ENCODE measurements at regions not wholly inside any gene's neighbourhood (a gene's known extent, or its start where the extent isn't known, plus 50 kb on each side); places are given as distances from the start of the nearest gene placed in this dataset.

DNA sequence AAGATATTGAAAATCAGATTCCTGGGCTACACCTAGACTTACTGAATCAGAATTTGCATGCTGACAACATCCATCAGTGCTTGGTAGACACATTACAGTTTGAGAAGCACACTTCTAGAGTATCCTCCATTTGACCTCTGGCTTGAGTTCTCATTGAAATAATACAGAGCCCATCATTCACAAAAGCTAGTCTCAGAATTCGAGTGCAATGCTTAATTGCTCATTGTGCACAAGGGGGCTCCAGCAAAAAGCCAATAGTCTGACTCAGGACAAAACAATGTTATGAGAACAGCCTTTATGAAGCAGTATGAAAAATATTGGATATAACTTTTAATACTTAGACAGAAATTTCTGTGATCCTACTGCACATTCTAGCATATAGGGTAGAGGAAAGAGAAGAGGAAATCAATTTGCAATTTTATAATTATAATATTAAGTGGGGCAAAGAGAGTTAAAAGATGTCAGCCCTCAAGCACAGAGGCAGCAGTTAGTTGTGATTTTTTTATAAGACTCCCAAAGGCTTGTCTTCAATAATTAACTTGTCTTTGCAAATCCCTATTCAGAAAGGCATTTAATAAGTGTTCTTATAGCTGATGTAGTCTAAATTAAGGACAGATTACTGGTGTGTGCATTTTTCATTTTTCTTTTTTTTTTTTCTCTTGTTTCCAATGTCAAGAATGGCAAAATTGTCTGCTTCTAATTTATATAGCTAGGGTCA lies 105.8 kb upstream of the ANK3 start:
- no peaks in the 10 kb centered on the region for H3K27me3 Mint-ChIP-seq
- TF ChIP-seq, protein P1, sequence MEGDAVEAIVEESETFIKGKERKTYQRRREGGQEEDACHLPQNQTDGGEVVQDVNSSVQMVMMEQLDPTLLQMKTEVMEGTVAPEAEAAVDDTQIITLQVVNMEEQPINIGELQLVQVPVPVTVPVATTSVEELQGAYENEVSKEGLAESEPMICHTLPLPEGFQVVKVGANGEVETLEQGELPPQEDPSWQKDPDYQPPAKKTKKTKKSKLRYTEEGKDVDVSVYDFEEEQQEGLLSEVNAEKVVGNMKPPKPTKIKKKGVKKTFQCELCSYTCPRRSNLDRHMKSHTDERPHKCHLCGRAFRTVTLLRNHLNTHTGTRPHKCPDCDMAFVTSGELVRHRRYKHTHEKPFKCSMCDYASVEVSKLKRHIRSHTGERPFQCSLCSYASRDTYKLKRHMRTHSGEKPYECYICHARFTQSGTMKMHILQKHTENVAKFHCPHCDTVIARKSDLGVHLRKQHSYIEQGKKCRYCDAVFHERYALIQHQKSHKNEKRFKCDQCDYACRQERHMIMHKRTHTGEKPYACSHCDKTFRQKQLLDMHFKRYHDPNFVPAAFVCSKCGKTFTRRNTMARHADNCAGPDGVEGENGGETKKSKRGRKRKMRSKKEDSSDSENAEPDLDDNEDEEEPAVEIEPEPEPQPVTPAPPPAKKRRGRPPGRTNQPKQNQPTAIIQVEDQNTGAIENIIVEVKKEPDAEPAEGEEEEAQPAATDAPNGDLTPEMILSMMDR (IDR thresholded peaks at IDR 0.05; ENCODE audit: unreplicated experiment): no peak

DNA sequence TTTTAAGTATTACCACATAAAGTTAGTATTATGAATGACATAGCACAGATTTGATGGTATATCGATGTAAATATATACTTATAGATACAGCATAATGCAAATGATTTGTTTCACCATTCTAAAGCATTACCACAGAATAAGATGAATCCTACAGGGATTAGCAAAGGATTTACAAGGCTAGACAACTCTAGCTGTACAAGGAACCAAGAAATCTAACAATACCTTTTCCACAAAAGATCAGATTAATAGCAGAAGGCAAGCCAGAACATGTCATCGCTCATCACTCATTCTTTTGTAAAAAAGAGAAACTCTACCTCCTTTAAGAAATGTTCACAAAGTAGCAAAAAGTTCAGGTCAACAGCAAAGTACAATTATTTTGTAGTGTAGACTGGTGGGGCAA lies 105.1 kb upstream of the ANK3 start:
- no peaks in the 10 kb centered on the region for H3K36me3 Mint-ChIP-seq (ENCODE audit: insufficient read depth)
- DNase-seq (ENCODE audit: low spot score, unreplicated experiment): no peak
- H3K9me3 Mint-ChIP-seq (ENCODE audit: low read depth): no peaks in the 10 kb centered on the region
- H3K27me3 Mint-ChIP-seq: no peaks in the 10 kb centered on the region
- H3K4me3 Mint-ChIP-seq (ENCODE audit: low read depth): no peak overlapping the region
- peaks cover 8% of the 10 kb centered on the region for H3K4me1 Mint-ChIP-seq (ENCODE audit: low read depth)
- TF ChIP-seq, protein P1 (IDR thresholded peaks at IDR 0.05; ENCODE audit: unreplicated experiment): no peak
- no peak overlapping the region for H3K27ac Mint-ChIP-seq

More for the DNA sequence above, 105.8 kb upstream of the ANK3 start:
- no peak for DNase-seq (ENCODE audit: low spot score, unreplicated experiment)
- Mint-ChIP-seq H3K4me1 (ENCODE audit: low read depth) (peaks cover 8% of the 10 kb centered on the region), H3K27ac (no peak overlapping the region), H3K9me3 (ENCODE audit: low read depth) (no peaks in the 10 kb centered on the region), H3K36me3 (ENCODE audit: insufficient read depth) (no peaks in the 10 kb centered on the region), H3K4me3 (ENCODE audit: low read depth) (no peak overlapping the region)

DNA sequence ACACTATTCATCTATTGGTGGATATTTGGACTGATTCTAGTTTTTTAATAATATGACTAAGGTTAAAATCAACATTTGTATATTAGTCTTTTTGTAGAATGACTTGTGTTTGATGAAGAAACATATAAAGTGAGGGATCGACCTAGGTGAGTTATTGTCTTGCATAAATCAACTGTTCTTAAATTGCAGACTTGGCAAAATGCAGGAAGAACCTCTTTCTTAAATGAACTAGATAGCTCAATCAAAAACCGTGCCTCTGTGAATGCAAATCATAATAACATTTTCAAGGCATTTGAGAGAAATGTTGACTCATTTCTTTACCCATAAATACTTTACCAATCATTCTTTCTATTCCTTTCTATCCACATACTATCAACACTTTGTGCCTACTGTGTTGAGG lies 101.5 kb upstream of the ANK3 start:
- H3K4me3 Mint-ChIP-seq (ENCODE audit: low read depth): no peak overlapping the region
- no peaks in the 10 kb centered on the region for H3K36me3 Mint-ChIP-seq (ENCODE audit: insufficient read depth)
- H3K27me3 Mint-ChIP-seq: no peaks in the 10 kb centered on the region
- TF ChIP-seq, protein P1 (IDR thresholded peaks at IDR 0.05; ENCODE audit: unreplicated experiment): no peak
- DNase-seq (ENCODE audit: low spot score, unreplicated experiment): no peak
- H3K27ac Mint-ChIP-seq: no peak overlapping the region
- H3K4me1 Mint-ChIP-seq (ENCODE audit: low read depth): peaks cover 2% of the 10 kb centered on the region
- no peaks in the 10 kb centered on the region for H3K9me3 Mint-ChIP-seq (ENCODE audit: low read depth)

DNA sequence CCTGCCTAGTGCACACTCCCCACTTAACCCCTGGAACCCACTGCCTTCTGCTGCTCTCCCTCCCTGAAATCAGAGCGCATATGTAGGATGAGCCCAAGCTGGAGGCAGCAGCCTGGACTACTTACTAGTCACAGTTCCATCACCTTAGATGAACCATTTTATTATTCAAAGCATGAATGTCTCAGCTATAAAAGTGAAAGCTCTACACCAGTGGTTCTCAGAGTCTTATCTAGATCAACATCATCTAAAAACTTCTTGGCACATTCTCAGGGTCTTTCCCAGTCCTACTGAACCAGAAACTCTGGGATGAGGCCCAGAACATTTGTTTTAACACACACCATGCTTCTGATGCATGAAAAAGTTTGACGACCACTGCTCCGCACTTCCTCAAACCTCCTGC lies 100.3 kb upstream of the ANK3 start:
- Mint-ChIP-seq H3K9me3 (ENCODE audit: low read depth) (no peaks in the 10 kb centered on the region), H3K4me1 (ENCODE audit: low read depth) (peaks cover 2% of the 10 kb centered on the region)
- TF ChIP-seq, protein P1 (IDR thresholded peaks at IDR 0.05; ENCODE audit: unreplicated experiment): no peak

DNA sequence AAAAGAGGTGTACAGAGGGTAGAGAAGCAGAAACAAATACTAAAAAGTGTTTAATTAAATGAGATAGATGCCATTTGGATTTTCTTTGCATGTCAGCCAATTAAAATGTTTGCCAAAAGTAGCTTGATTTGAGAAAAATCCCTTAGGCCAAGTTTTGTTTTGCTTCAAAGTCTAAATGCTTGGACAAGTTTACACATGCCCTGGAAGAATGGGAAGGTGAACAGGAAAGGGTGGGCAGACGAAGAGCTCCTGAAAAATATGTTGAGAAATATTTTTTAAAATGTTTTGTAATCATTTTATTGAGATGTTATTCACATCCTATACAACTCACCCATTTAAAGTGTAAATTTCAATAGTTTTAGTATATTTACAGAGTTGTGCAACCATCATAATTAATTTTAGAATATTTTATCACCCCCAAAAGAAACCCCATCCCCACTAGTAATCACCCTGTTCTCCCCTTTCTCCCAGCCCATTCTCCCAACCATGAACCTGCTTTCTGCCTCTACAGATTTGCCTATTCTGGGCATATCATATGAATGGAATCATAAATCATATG lies 98.5 kb upstream of the ANK3 start:
- Mint-ChIP-seq H3K9me3 (ENCODE audit: low read depth) (peaks cover 4% of the 10 kb centered on the region), H3K4me3 (ENCODE audit: low read depth) (no peak overlapping the region), H3K36me3 (ENCODE audit: insufficient read depth) (no peaks in the 10 kb centered on the region), H3K4me1 (ENCODE audit: low read depth) (peaks cover 9% of the 10 kb centered on the region), H3K27me3 (peaks cover 7% of the 10 kb centered on the region), H3K27ac (no peak overlapping the region)
- TF ChIP-seq, protein P1 (IDR thresholded peaks at IDR 0.05; ENCODE audit: unreplicated experiment): no peak
- DNase-seq (ENCODE audit: low spot score, unreplicated experiment): no peak

More for the DNA sequence above, 100.3 kb upstream of the ANK3 start:
- Mint-ChIP-seq H3K27me3 (peaks cover 7% of the 10 kb centered on the region), H3K27ac (no peak overlapping the region), H3K4me3 (ENCODE audit: low read depth) (no peak overlapping the region), H3K36me3 (ENCODE audit: insufficient read depth) (no peaks in the 10 kb centered on the region)
- no peak for DNase-seq (ENCODE audit: low spot score, unreplicated experiment)

Data from progenitor cell of endocrine pancreas (in vitro differentiated cells).